ENCODE measurements at regions not wholly inside any gene's neighbourhood (a gene's known extent, or its start where the extent isn't known, plus 50 kb on each side); places are given as distances from the start of the nearest gene placed in this dataset.

GRCh38 chr5:4700069-4700468 is 440.1 kb upstream of the ADAMTS16 start:
- peak; percentile 68 for DNase-seq
- no peaks in the 10 kb centered on the region for H3K36me3 ChIP-seq (ENCODE audit: control insufficient read depth, insufficient read depth, low read length)
- H3K27me3 ChIP-seq (ENCODE audit: control insufficient read depth, insufficient read depth, low read length) = no peaks in the 10 kb centered on the region
- H3K27ac ChIP-seq (ENCODE audit: low read length) = no peak overlapping the region
- WGBS (ENCODE audit: insufficient coverage) = 8% methylated on average over 2 of the region's 7 CpGs
- H3K4me3 ChIP-seq (ENCODE audit: low read length) = no peak overlapping the region
- H3K4me1 ChIP-seq (ENCODE audit: control insufficient read depth, insufficient read depth, low read length) = no peaks in the 10 kb centered on the region
- H3K9me3 ChIP-seq (replicated peaks; ENCODE audit: control insufficient read depth, low read depth, low read length) = no peaks in the 10 kb centered on the region

GRCh38 chr5:4700871-4701270 is 439.3 kb upstream of the ADAMTS16 start:
- peak; percentile 6 for DNase-seq
- Histone ChIP-seq H3K36me3 (ENCODE audit: control insufficient read depth, insufficient read depth, low read length) (no peaks in the 10 kb centered on the region), H3K4me3 (ENCODE audit: low read length) (no peak overlapping the region), H3K4me1 (ENCODE audit: control insufficient read depth, insufficient read depth, low read length) (no peaks in the 10 kb centered on the region), H3K27ac (ENCODE audit: low read length) (no peak overlapping the region), H3K27me3 (ENCODE audit: control insufficient read depth, insufficient read depth, low read length) (no peaks in the 10 kb centered on the region), H3K9me3 (replicated peaks; ENCODE audit: control insufficient read depth, low read depth, low read length) (no peaks in the 10 kb centered on the region)
- WGBS (ENCODE audit: insufficient coverage) = no CpG with 5 or more reads among the region's 3 CpGs

GRCh38 chr5:4703931-4704458 is 436.1 kb upstream of the ADAMTS16 start:
- H3K9me3 ChIP-seq (replicated peaks; ENCODE audit: control insufficient read depth, low read depth, low read length) = no peaks in the 10 kb centered on the region
- no peak overlapping the region for H3K4me3 ChIP-seq (ENCODE audit: low read length)
- no peaks in the 10 kb centered on the region for H3K36me3 ChIP-seq (ENCODE audit: control insufficient read depth, insufficient read depth, low read length)
- no peaks in the 10 kb centered on the region for H3K27me3 ChIP-seq (ENCODE audit: control insufficient read depth, insufficient read depth, low read length)
- peak; percentile 52 for DNase-seq
- no peaks in the 10 kb centered on the region for H3K4me1 ChIP-seq (ENCODE audit: control insufficient read depth, insufficient read depth, low read length)
- no peak overlapping the region for H3K27ac ChIP-seq (ENCODE audit: low read length)
- no CpG with 5 or more reads among the region's 4 CpGs for WGBS (ENCODE audit: insufficient coverage)

GRCh38 chr5:4704951-4705350 is 435.2 kb upstream of the ADAMTS16 start:
- H3K27me3 ChIP-seq (ENCODE audit: control insufficient read depth, insufficient read depth, low read length) = no peaks in the 10 kb centered on the region
- H3K36me3 ChIP-seq (ENCODE audit: control insufficient read depth, insufficient read depth, low read length) = no peaks in the 10 kb centered on the region
- no peak for DNase-seq
- H3K9me3 ChIP-seq (replicated peaks; ENCODE audit: control insufficient read depth, low read depth, low read length) = no peaks in the 10 kb centered on the region
- no peak overlapping the region for H3K4me3 ChIP-seq (ENCODE audit: low read length)
- 100% methylated on average over 2 of the region's 3 CpGs for WGBS (ENCODE audit: insufficient coverage)
- H3K4me1 ChIP-seq (ENCODE audit: control insufficient read depth, insufficient read depth, low read length) = no peaks in the 10 kb centered on the region
- no peak overlapping the region for H3K27ac ChIP-seq (ENCODE audit: low read length)

GRCh38 chr5:4716781-4717180 is 423.3 kb upstream of the ADAMTS16 start:
- Histone ChIP-seq H3K4me1 (ENCODE audit: control insufficient read depth, insufficient read depth, low read length) (no peaks in the 10 kb centered on the region), H3K9me3 (replicated peaks; ENCODE audit: control insufficient read depth, low read depth, low read length) (no peaks in the 10 kb centered on the region), H3K27me3 (ENCODE audit: control insufficient read depth, insufficient read depth, low read length) (no peaks in the 10 kb centered on the region), H3K27ac (ENCODE audit: low read length) (no peak overlapping the region), H3K36me3 (ENCODE audit: control insufficient read depth, insufficient read depth, low read length) (no peaks in the 10 kb centered on the region), H3K4me3 (ENCODE audit: low read length) (no peak overlapping the region)
- DNase-seq = no peak
- WGBS (ENCODE audit: insufficient coverage) = 50% methylated on average over 1 of the region's 4 CpGs

GRCh38 chr5:4717446-4717845 is 422.7 kb upstream of the ADAMTS16 start:
- Histone ChIP-seq H3K27ac (ENCODE audit: low read length) (no peak overlapping the region), H3K4me3 (ENCODE audit: low read length) (no peak overlapping the region), H3K36me3 (ENCODE audit: control insufficient read depth, insufficient read depth, low read length) (no peaks in the 10 kb centered on the region), H3K4me1 (ENCODE audit: control insufficient read depth, insufficient read depth, low read length) (no peaks in the 10 kb centered on the region), H3K9me3 (replicated peaks; ENCODE audit: control insufficient read depth, low read depth, low read length) (no peaks in the 10 kb centered on the region), H3K27me3 (ENCODE audit: control insufficient read depth, insufficient read depth, low read length) (no peaks in the 10 kb centered on the region)
- DNase-seq = no peak
- WGBS (ENCODE audit: insufficient coverage) = no CpG with 5 or more reads among the region's 1 CpG

- Histone ChIP-seq H3K27ac (ENCODE audit: low read length) (no peak overlapping the region), H3K4me3 (ENCODE audit: low read length) (no peak overlapping the region), H3K36me3 (ENCODE audit: control insufficient read depth, insufficient read depth, low read length) (no peaks in the 10 kb centered on the region), H3K4me1 (ENCODE audit: control insufficient read depth, insufficient read depth, low read length) (no peaks in the 10 kb centered on the region), H3K27me3 (ENCODE audit: control insufficient read depth, insufficient read depth, low read length) (no peaks in the 10 kb centered on the region), H3K9me3 (replicated peaks; ENCODE audit: control insufficient read depth, low read depth, low read length) (no peaks in the 10 kb centered on the region)
- no peak for DNase-seq
- 79% methylated on average over 4 of the region's 6 CpGs for WGBS (ENCODE audit: insufficient coverage)
Measured at GRCh38 chr5:4720831-4721230, 419.3 kb upstream of the ADAMTS16 start.

- no peak overlapping the region for H3K4me3 ChIP-seq (ENCODE audit: low read length)
- no peak overlapping the region for H3K27ac ChIP-seq (ENCODE audit: low read length)
- DNase-seq = no peak
- no peaks in the 10 kb centered on the region for H3K9me3 ChIP-seq (replicated peaks; ENCODE audit: control insufficient read depth, low read depth, low read length)
- H3K27me3 ChIP-seq (ENCODE audit: control insufficient read depth, insufficient read depth, low read length) = no peaks in the 10 kb centered on the region
- WGBS (ENCODE audit: insufficient coverage) = 83% methylated on average over 1 of the region's 2 CpGs
- H3K4me1 ChIP-seq (ENCODE audit: control insufficient read depth, insufficient read depth, low read length) = no peaks in the 10 kb centered on the region
- H3K36me3 ChIP-seq (ENCODE audit: control insufficient read depth, insufficient read depth, low read length) = no peaks in the 10 kb centered on the region
Measured at GRCh38 chr5:4722886-4723285, 417.2 kb upstream of the ADAMTS16 start.

- WGBS (ENCODE audit: insufficient coverage) = no CpG with 5 or more reads among the region's 4 CpGs
- DNase-seq = no peak
- Histone ChIP-seq H3K4me3 (ENCODE audit: low read length) (no peak overlapping the region), H3K36me3 (ENCODE audit: control insufficient read depth, insufficient read depth, low read length) (no peaks in the 10 kb centered on the region), H3K27ac (ENCODE audit: low read length) (no peak overlapping the region), H3K4me1 (ENCODE audit: control insufficient read depth, insufficient read depth, low read length) (no peaks in the 10 kb centered on the region), H3K9me3 (replicated peaks; ENCODE audit: control insufficient read depth, low read depth, low read length) (no peaks in the 10 kb centered on the region), H3K27me3 (ENCODE audit: control insufficient read depth, insufficient read depth, low read length) (no peaks in the 10 kb centered on the region)
Measured at GRCh38 chr5:4725594-4725993, 414.5 kb upstream of the ADAMTS16 start.

GRCh38 chr5:4730279-4730678 is 409.9 kb upstream of the ADAMTS16 start:
- no peaks in the 10 kb centered on the region for H3K36me3 ChIP-seq (ENCODE audit: control insufficient read depth, insufficient read depth, low read length)
- H3K27ac ChIP-seq (ENCODE audit: low read length) = no peak overlapping the region
- no peaks in the 10 kb centered on the region for H3K4me1 ChIP-seq (ENCODE audit: control insufficient read depth, insufficient read depth, low read length)
- peak; percentile 6 for DNase-seq
- H3K27me3 ChIP-seq (ENCODE audit: control insufficient read depth, insufficient read depth, low read length) = no peaks in the 10 kb centered on the region
- H3K9me3 ChIP-seq (replicated peaks; ENCODE audit: control insufficient read depth, low read depth, low read length) = no peaks in the 10 kb centered on the region
- 37% methylated on average over 4 of the region's 5 CpGs for WGBS (ENCODE audit: insufficient coverage)
- H3K4me3 ChIP-seq (ENCODE audit: low read length) = no peak overlapping the region

- WGBS (ENCODE audit: insufficient coverage) = 60% methylated on average over 1 of the region's 2 CpGs
- peaks cover 3% of the 10 kb centered on the region for H3K4me1 ChIP-seq (ENCODE audit: control insufficient read depth, insufficient read depth, low read length)
- no peaks in the 10 kb centered on the region for H3K9me3 ChIP-seq (replicated peaks; ENCODE audit: control insufficient read depth, low read depth, low read length)
- H3K27me3 ChIP-seq (ENCODE audit: control insufficient read depth, insufficient read depth, low read length) = no peaks in the 10 kb centered on the region
- no peak overlapping the region for H3K27ac ChIP-seq (ENCODE audit: low read length)
- H3K4me3 ChIP-seq (ENCODE audit: low read length) = no peak overlapping the region
- H3K36me3 ChIP-seq (ENCODE audit: control insufficient read depth, insufficient read depth, low read length) = no peaks in the 10 kb centered on the region
- DNase-seq = no peak
Measured at GRCh38 chr5:4734348-4734747, 405.8 kb upstream of the ADAMTS16 start.

All from muscle of leg (tissue), 3 donors.